Neural cell (in vitro differentiated cells): ENCODE measurements at regions not wholly inside any gene's neighbourhood (a gene's known extent, or its start where the extent isn't known, plus 50 kb on each side); places are given as distances from the start of the nearest gene placed in this dataset.

Experiments used
- H2AFZ ChIP-seq: fragments of 200-600, 300-800 bp; sonication (generic), shearing (Covaris generic); 2 replicates; pipeline ENCODE4 v1.6.0; 2014; ENCODE audit warnings: low read depth, mild to moderate bottlenecking, antibody characterized with exemption, low read length, moderate library complexity
- H3F3A ChIP-seq: fragments of 200-600 bp; shearing (Covaris generic); 2 replicates; pipeline ENCODE4 v1.6.1; 2016; ENCODE audit warnings: mild to moderate bottlenecking, moderate library complexity, mixed read lengths, antibody characterized with exemption, low read length; ENCODE audit not compliant: insufficient read depth, poor library complexity, severe bottlenecking
- H3K27ac ChIP-seq: fragments of 200-600, 300-800 bp; sonication (generic), shearing (Covaris generic); 2 replicates; pipeline ENCODE4 v1.5.1; 2014; ENCODE audit warnings: mild to moderate bottlenecking, low read length, moderate library complexity
- H3K27me3 ChIP-seq: fragments of 300-800, 200-600 bp; sonication (generic), shearing (Covaris generic); 2 replicates; pipeline ENCODE4 v1.6.0; 2014; ENCODE audit warnings: mild to moderate bottlenecking, low read depth, low read length, moderate library complexity; ENCODE audit not compliant: insufficient read depth
- H3K36me3 ChIP-seq: fragments of 300-800, 200-600 bp; sonication (generic), shearing (Covaris generic); 2 replicates; pipeline ENCODE4 v1.5.1; 2014; ENCODE audit warnings: mild to moderate bottlenecking, antibody characterized with exemption, low read length, moderate library complexity; ENCODE audit not compliant: insufficient read depth
- H3K4me2 ChIP-seq: fragments of 300-800, 200-600 bp; sonication (generic), shearing (Covaris generic); 2 replicates; pipeline ENCODE4 v1.6.0; 2014; ENCODE audit warnings: mild to moderate bottlenecking, low read length
- H3K4me3 ChIP-seq: fragments of 300-800, 200-600 bp; sonication (generic), shearing (Covaris generic); 2 replicates; pipeline ENCODE4 v1.5.1; 2014; ENCODE audit warnings: mild to moderate bottlenecking, low read length, moderate library complexity
- H3K79me2 ChIP-seq: fragments of 200-600 bp; shearing (Covaris generic); replicated peaks from 2 replicates; pipeline ENCODE4 v1.6.0; 2014; ENCODE audit warnings: mild to moderate bottlenecking, low read length, moderate library complexity; ENCODE audit not compliant: insufficient read depth
- H3K9ac ChIP-seq: fragments of 300-800, 200-600 bp; sonication (generic), shearing (Covaris generic); 2 replicates; pipeline ENCODE4 v1.6.1; 2016; ENCODE audit warnings: mild to moderate bottlenecking, low read length, mixed read lengths
- H3K9me2 ChIP-seq: fragments of 200-600 bp; shearing (Covaris generic); 2 replicates; pipeline ENCODE4 v1.6.1; 2016; ENCODE audit warnings: mild to moderate bottlenecking, low read length, mixed read lengths; ENCODE audit not compliant: insufficient read depth
- H3K9me3 ChIP-seq: fragments of 200-600, 300-800 bp; sonication (generic), shearing (Covaris generic); 2 replicates; pipeline ENCODE4 v1.6.1; 2016; ENCODE audit warnings: mild to moderate bottlenecking, mixed run types, low read length, moderate library complexity, mixed read lengths
- H4K20me1 ChIP-seq: fragments of 200-600 bp; shearing (Covaris generic); 2 replicates; pipeline ENCODE4 v1.6.1; 2016; ENCODE audit warnings: mild to moderate bottlenecking, mixed run types; ENCODE audit not compliant: insufficient read depth
- CTCF ChIP-seq: fragments of 450-650 bp; IDR thresholded peaks from 2 replicates; pipeline ENCODE4 v1.5.1; 2014; ENCODE audit warnings: antibody characterized with exemption, mild to moderate bottlenecking, moderate library complexity; ENCODE audit not compliant: poor library complexity, severe bottlenecking
- EP300 ChIP-seq: fragments of 450-650 bp; conservative IDR thresholded peaks from 2 replicates; pipeline ENCODE4 v1.6.1; 2014; ENCODE audit warnings: antibody characterized with exemption, mild to moderate bottlenecking, moderate library complexity; ENCODE audit not compliant: poor library complexity, severe bottlenecking
- EZH2 ChIP-seq: fragments of 200-600, 300-800 bp; shearing (Covaris generic), sonication (generic); IDR thresholded peaks from 2 replicates; pipeline ENCODE4 v1.6.1; 2014; ENCODE audit warnings: antibody characterized with exemption, low read length, borderline replicate concordance, mild to moderate bottlenecking; ENCODE audit not compliant: insufficient read depth, poor library complexity, severe bottlenecking
- MXI1 ChIP-seq: fragments of 450-650 bp; conservative IDR thresholded peaks from 2 replicates; pipeline ENCODE4 v1.6.1; 2014; ENCODE audit warnings: antibody characterized with exemption, mild to moderate bottlenecking; ENCODE audit not compliant: poor library complexity, severe bottlenecking
- POLR2AphosphoS5 ChIP-seq: IDR thresholded peaks from 2 replicates; pipeline ENCODE4 v1.6.1; 2012
- RAD21 ChIP-seq: fragments of 450-650 bp; conservative IDR thresholded peaks from 2 replicates; pipeline ENCODE4 v1.6.1; 2014; ENCODE audit warnings: antibody characterized with exemption, mild to moderate bottlenecking, moderate library complexity
- REST ChIP-seq: IDR thresholded peaks from 2 replicates; pipeline ENCODE4 v1.6.1; 2012; ENCODE audit warnings: borderline replicate concordance
- SMC3 ChIP-seq: fragments of 450-650 bp; conservative IDR thresholded peaks from 2 replicates; pipeline ENCODE4 v1.6.1; 2014; ENCODE audit warnings: antibody characterized with exemption, mild to moderate bottlenecking, moderate library complexity; ENCODE audit not compliant: poor library complexity
- TAF1 ChIP-seq: IDR thresholded peaks from 2 replicates; pipeline ENCODE4 v1.6.1; 2012; ENCODE audit warnings: low read depth

GRCh38 chr22:48106215-48106614 is 1343.8 kb downstream of the TBC1D22A start:
- Histone ChIP-seq H3K9me2 (no peaks in the 10 kb centered on the region), H3K4me3 (no peak overlapping the region), H3K27me3 (no peaks in the 10 kb centered on the region), H3K79me2 (no peaks in the 10 kb centered on the region), H3K27ac (no peak overlapping the region), H3K4me2 (no peak overlapping the region), H2AFZ (no peak overlapping the region), H3K36me3 (no peaks in the 10 kb centered on the region), H3F3A (no peaks in the 10 kb centered on the region), H4K20me1 (no peaks in the 10 kb centered on the region), H3K9ac (no peak overlapping the region), H3K9me3 (peaks cover 7% of the 10 kb centered on the region)
- TF ChIP-seq RAD21 (no peak), POLR2AphosphoS5 (no peak), EZH2 (no peak), MXI1 (no peak), SMC3 (no peak), CTCF (no peak), TAF1 (no peak), REST (no peak), EP300 (no peak)

- no peaks in the 10 kb centered on the region for H3K79me2 ChIP-seq
- H3K4me3 ChIP-seq: no peak overlapping the region
- H3F3A ChIP-seq: no peaks in the 10 kb centered on the region
- H3K27me3 ChIP-seq: no peaks in the 10 kb centered on the region
- H3K9me2 ChIP-seq: no peaks in the 10 kb centered on the region
- no peak overlapping the region for H3K27ac ChIP-seq
- H3K36me3 ChIP-seq: no peaks in the 10 kb centered on the region
- no peaks in the 10 kb centered on the region for H4K20me1 ChIP-seq
- no peak overlapping the region for H3K9ac ChIP-seq
- H3K9me3 ChIP-seq: peaks cover 7% of the 10 kb centered on the region
- TF ChIP-seq TAF1: no peak
- TF ChIP-seq EP300: no peak
- TF ChIP-seq EZH2: no peak
- no peak for TF ChIP-seq REST
- TF ChIP-seq SMC3: no peak
- TF ChIP-seq MXI1: no peak
- TF ChIP-seq CTCF: no peak
- no peak for TF ChIP-seq RAD21
- no peak for TF ChIP-seq POLR2AphosphoS5
- H2AFZ ChIP-seq: no peak overlapping the region
- no peak overlapping the region for H3K4me2 ChIP-seq
These were observed 1342.8 kb downstream of the TBC1D22A start for GRCh38 chr22:48105259-48105658.
